ENCODE measurements at regions not wholly inside any gene's neighbourhood (a gene's known extent, or its start where the extent isn't known, plus 50 kb on each side); places are given as distances from the start of the nearest gene placed in this dataset.

DNA sequence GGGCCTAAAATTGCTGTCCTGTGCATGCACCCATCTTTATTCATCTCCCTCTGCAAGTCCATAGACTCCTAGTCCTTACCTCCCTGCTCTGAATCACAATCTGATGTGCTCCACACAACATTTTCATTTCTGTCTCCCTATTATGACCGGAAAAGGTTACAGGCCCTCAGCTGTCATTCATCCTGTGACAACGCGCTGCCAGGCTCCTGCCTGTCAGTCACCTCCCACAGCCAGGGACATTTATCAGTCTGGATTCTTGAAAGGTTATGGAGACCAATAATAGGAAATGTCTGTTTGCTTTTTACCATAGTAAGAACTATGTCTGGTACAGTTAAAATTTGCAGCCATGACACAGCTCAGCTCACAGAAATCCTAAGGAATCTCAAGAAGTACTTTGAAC is 197.1 kb downstream of the RDH14 start:
- BruUV-seq (replicated peaks): no TSS peak
- no peaks in the 10 kb centered on the region for H3K79me2 ChIP-seq (ENCODE audit: control insufficient read depth, insufficient read depth, low read length)
- intact Hi-C loops (cut with micrococcal nuclease): no loop called here
- ChIA-PET POLR2A (no interaction called here), CTCF (no interaction called here)
- no peaks in the 10 kb centered on the region for H3K27me3 ChIP-seq (ENCODE audit: control insufficient read depth in 2 of 2, insufficient read depth in 2 of 2, low read length in 2 of 2)
- H3K4me3 ChIP-seq (replicated peaks in 1 of 3; ENCODE audit: insufficient read depth in 1 of 3, low read depth in 1 of 3, low read length in 3 of 3): no peak overlapping the region
- dilution Hi-C loops (cut with MboI; ENCODE audit: extremely low pct_ligation_motif_present, low sequenced_read_pairs): no loop called here
- no peaks in the 10 kb centered on the region for H3K36me3 ChIP-seq (ENCODE audit: control insufficient read depth in 2 of 2, extremely low read depth in 1 of 2, insufficient read depth in 2 of 2, low read length in 2 of 2)
- H3K27ac ChIP-seq (ENCODE audit: insufficient read depth, low read depth, low read length): no peak overlapping the region
- DNase-seq (ENCODE audit: low read depth, low spot score) (no peak), FAIRE-seq (no peak)
- H4K20me1 ChIP-seq (replicated peaks; ENCODE audit: control insufficient read depth, extremely low read depth, insufficient read depth, low read length): no peaks in the 10 kb centered on the region
- H3K9me1 ChIP-seq (replicated peaks; ENCODE audit: control insufficient read depth, extremely low read depth, insufficient read depth, low read length): no peaks in the 10 kb centered on the region
- no peak for TF ChIP-seq POLR2A (IDR thresholded peaks at IDR 0.05; ENCODE audit: low read depth, low read length)
- no peak for TF ChIP-seq JUN (IDR thresholded peaks at IDR 0.05; ENCODE audit: borderline replicate concordance, insufficient read depth, insufficient read length, low read depth)
- TF ChIP-seq, protein P1, sequence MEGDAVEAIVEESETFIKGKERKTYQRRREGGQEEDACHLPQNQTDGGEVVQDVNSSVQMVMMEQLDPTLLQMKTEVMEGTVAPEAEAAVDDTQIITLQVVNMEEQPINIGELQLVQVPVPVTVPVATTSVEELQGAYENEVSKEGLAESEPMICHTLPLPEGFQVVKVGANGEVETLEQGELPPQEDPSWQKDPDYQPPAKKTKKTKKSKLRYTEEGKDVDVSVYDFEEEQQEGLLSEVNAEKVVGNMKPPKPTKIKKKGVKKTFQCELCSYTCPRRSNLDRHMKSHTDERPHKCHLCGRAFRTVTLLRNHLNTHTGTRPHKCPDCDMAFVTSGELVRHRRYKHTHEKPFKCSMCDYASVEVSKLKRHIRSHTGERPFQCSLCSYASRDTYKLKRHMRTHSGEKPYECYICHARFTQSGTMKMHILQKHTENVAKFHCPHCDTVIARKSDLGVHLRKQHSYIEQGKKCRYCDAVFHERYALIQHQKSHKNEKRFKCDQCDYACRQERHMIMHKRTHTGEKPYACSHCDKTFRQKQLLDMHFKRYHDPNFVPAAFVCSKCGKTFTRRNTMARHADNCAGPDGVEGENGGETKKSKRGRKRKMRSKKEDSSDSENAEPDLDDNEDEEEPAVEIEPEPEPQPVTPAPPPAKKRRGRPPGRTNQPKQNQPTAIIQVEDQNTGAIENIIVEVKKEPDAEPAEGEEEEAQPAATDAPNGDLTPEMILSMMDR (IDR thresholded peaks at IDR 0.05; ENCODE audit: extremely low read depth in 1 of 2, insufficient read depth in 1 of 2, low read depth in 1 of 2, low read length in 2 of 2): no peak
- TF ChIP-seq FOS (IDR thresholded peaks at IDR 0.05; ENCODE audit: borderline replicate concordance, insufficient read depth, low read length): no peak
- TF ChIP-seq EZH2 (IDR thresholded peaks at IDR 0.05; ENCODE audit: borderline replicate concordance, low read depth, low read length, severe bottlenecking): no peak
- no peak for TF ChIP-seq GATA2 (IDR thresholded peaks at IDR 0.05; ENCODE audit: insufficient read depth, insufficient read length, low read depth, low read length)
- TF ChIP-seq MYC (IDR thresholded peaks at IDR 0.05; ENCODE audit: low read depth, low read length): no peak
- TF ChIP-seq, protein P2, sequence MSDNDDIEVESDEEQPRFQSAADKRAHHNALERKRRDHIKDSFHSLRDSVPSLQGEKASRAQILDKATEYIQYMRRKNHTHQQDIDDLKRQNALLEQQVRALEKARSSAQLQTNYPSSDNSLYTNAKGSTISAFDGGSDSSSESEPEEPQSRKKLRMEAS (IDR thresholded peaks at IDR 0.05; ENCODE audit: insufficient read depth, insufficient read length): no peak
- no peak overlapping the region for H2AFZ ChIP-seq (ENCODE audit: low read depth, low read length)
- no peak overlapping the region for H3K4me2 ChIP-seq (ENCODE audit: insufficient read depth, low read length)
- no peaks in the 10 kb centered on the region for H3K9me3 ChIP-seq (replicated peaks; ENCODE audit: control insufficient read depth, insufficient read depth, low read length)
- H3K9ac ChIP-seq (replicated peaks; ENCODE audit: extremely low read depth, insufficient read depth, low read length): no peak overlapping the region
- H3K4me1 ChIP-seq (ENCODE audit: control insufficient read depth, extremely low read depth, insufficient read depth, low read length): no peaks in the 10 kb centered on the region

Measured in endothelial cell of umbilical vein (primary cell).